ENCODE measurements at regions not wholly inside any gene's neighbourhood (a gene's known extent, or its start where the extent isn't known, plus 50 kb on each side); places are given as distances from the start of the nearest gene placed in this dataset.

DNA sequence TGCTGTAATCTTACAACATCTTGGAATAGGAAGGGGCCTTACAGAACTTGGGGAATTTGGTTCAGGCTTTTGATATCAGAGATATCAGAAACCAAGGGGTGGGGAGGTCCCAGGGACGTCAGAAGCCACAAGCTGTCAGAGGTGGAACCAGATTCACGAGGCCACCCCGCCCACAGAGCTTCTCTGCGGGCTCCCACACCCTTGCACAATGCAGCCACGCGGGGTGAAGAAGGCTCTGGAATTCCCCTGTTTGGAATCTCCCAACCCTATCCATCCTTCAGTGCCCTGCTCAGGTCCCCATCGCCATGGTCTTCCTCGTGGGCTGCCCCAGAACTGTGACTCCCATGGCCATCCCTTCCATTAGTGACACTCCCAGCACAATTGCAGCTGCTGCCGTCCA, 247.1 kb upstream of the SHH start:
- H3K4me2 ChIP-seq (ENCODE audit: low read depth, low read length) = no peak overlapping the region
- no peak overlapping the region for H4K91ac ChIP-seq (ENCODE audit: insufficient read depth, low read depth, low read length)
- CTCF ChIA-PET = no interaction called here
- H4K20me1 ChIP-seq (ENCODE audit: insufficient read depth, low read length) = no peaks in the 10 kb centered on the region
- no peaks in the 10 kb centered on the region for H3K36me3 ChIP-seq (ENCODE audit: control insufficient read depth, insufficient read depth, low read length)
- BruUV-seq (replicated peaks) = no TSS peak
- no peak overlapping the region for H3K4ac ChIP-seq (ENCODE audit: low read depth, low read length)
- no peaks in the 10 kb centered on the region for H3K4me1 ChIP-seq (ENCODE audit: control insufficient read depth, insufficient read depth, low read length)
- no peak for ATAC-seq (ENCODE audit: low read depth)
- H3K27me3 ChIP-seq (ENCODE audit: control insufficient read depth, insufficient read depth, low read length) = no peaks in the 10 kb centered on the region
- H3K4me3 ChIP-seq (ENCODE audit: insufficient read depth, low read depth, low read length) = no peak overlapping the region
- TF ChIP-seq SMC3 (IDR thresholded peaks at IDR 0.05; ENCODE audit: low read depth, low read length) (no peak), MXI1 (IDR thresholded peaks at IDR 0.05; ENCODE audit: borderline replicate concordance, low read depth, low read length) (no peak), BHLHE40 (IDR thresholded peaks at IDR 0.05; ENCODE audit: low read depth, low read length) (no peak), RCOR1 (IDR thresholded peaks at IDR 0.05; ENCODE audit: insufficient replicate concordance, low read length) (no peak), MAZ (IDR thresholded peaks at IDR 0.05; ENCODE audit: borderline replicate concordance, low read depth, low read length) (no peak), CHD1 (IDR thresholded peaks at IDR 0.05; ENCODE audit: low read depth, low read length) (no peak), POLR2A (IDR thresholded peaks at IDR 0.05; ENCODE audit: low read depth, low read length) (no peak), NFE2L2 (IDR thresholded peaks at IDR 0.05; ENCODE audit: low read depth, low read length) (no peak), ELK1 (IDR thresholded peaks at IDR 0.05; ENCODE audit: borderline replicate concordance, low read depth, low read length) (no peak), FOS (IDR thresholded peaks at IDR 0.05; ENCODE audit: low read depth, low read length) (no peak)
- TF ChIP-seq, protein P1, sequence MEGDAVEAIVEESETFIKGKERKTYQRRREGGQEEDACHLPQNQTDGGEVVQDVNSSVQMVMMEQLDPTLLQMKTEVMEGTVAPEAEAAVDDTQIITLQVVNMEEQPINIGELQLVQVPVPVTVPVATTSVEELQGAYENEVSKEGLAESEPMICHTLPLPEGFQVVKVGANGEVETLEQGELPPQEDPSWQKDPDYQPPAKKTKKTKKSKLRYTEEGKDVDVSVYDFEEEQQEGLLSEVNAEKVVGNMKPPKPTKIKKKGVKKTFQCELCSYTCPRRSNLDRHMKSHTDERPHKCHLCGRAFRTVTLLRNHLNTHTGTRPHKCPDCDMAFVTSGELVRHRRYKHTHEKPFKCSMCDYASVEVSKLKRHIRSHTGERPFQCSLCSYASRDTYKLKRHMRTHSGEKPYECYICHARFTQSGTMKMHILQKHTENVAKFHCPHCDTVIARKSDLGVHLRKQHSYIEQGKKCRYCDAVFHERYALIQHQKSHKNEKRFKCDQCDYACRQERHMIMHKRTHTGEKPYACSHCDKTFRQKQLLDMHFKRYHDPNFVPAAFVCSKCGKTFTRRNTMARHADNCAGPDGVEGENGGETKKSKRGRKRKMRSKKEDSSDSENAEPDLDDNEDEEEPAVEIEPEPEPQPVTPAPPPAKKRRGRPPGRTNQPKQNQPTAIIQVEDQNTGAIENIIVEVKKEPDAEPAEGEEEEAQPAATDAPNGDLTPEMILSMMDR (conservative IDR thresholded peaks at IDR 0.05; ENCODE audit: low read depth, low read length) = no peak
- 83% methylated on average over 3 of the region's 9 CpGs; no CpG with 5 or more reads in 1 of the 2 experiments for WGBS, 2 experiments (ENCODE audit: extremely low coverage in 2 of 2, insufficient read length in 1 of 2)
- H2BK5ac ChIP-seq (ENCODE audit: low read depth, low read length, poor library complexity, severe bottlenecking) = no peak overlapping the region
- no peak overlapping the region for H2BK15ac ChIP-seq (ENCODE audit: low read depth, low read length)
- H3K23ac ChIP-seq (ENCODE audit: low read depth, low read length) = no peak overlapping the region
- no peak overlapping the region for H3K56ac ChIP-seq (ENCODE audit: extremely low read depth, insufficient read depth, low read length)
- H3K9me3 ChIP-seq (ENCODE audit: control insufficient read depth, insufficient read depth, low read length) = peaks cover 54% of the 10 kb centered on the region
- no peak overlapping the region for H3K14ac ChIP-seq (replicated peaks; ENCODE audit: low read depth, low read length)
- H4K5ac ChIP-seq (ENCODE audit: low read depth, low read length) = no peak overlapping the region
- dilution Hi-C loops (cut with HindIII; ENCODE audit: low sequenced_read_pairs, unreplicated experiment) (no loop called here), in situ Hi-C loops (cut with MboI; ENCODE audit: low sequenced_read_pairs) (no loop called here), intact Hi-C loops (cut with micrococcal nuclease) (no loop called here)
- no peaks in the 10 kb centered on the region for H3K9me1 ChIP-seq (ENCODE audit: insufficient read depth, low read length)
- no peak overlapping the region for H2BK20ac ChIP-seq (ENCODE audit: low read depth, low read length)
- DNase-seq = no peak
- no peak overlapping the region for H3K27ac ChIP-seq (ENCODE audit: insufficient read depth, low read length)
- no peaks in the 10 kb centered on the region for H3K79me1 ChIP-seq (ENCODE audit: low read depth in 1 of 2, low read length in 2 of 2)
- H2AK9ac ChIP-seq (replicated peaks; ENCODE audit: low read depth, low read length, poor library complexity) = no peak overlapping the region
- POLR2A ChIA-PET (ENCODE audit: unreplicated experiment) = no interaction called here
- no peak overlapping the region for H2AK5ac ChIP-seq (ENCODE audit: low read depth, low read length)
- H3K9ac ChIP-seq (ENCODE audit: low read depth, low read length) = no peak overlapping the region
- H2BK120ac ChIP-seq (ENCODE audit: low read depth, low read length) = no peak overlapping the region
- H3K18ac ChIP-seq (ENCODE audit: low read depth, low read length) = no peak overlapping the region
- no peak overlapping the region for H4K8ac ChIP-seq (ENCODE audit: low read depth in 2 of 2, low read length in 2 of 2)
- no peak overlapping the region for H2AFZ ChIP-seq (replicated peaks; ENCODE audit: low read length, poor library complexity)
